ENCODE measurements at regions not wholly inside any gene's neighbourhood (a gene's known extent, or its start where the extent isn't known, plus 50 kb on each side); places are given as distances from the start of the nearest gene placed in this dataset.

DNA sequence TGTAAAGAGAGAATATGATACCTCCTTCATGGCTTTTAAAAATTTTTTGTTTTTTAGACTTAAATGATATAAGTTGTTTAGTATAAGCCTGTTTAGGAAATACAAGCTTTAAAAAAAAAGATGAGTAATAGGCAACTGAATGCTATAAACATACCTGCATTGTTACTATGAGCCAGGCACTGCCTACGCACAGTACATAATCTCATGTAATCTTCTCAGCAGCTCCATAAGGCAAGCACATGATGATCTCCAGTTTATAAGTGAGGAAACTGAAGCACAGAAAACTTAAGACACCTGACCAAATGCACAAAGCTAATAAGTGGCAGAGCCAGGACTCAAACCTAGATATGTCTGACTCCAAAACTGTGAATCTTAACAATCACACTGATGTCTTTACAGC lies 156.3 kb upstream of the SLC1A4 start:
- DNase-seq: no peak

- no peak for DNase-seq
These were observed 152.6 kb upstream of the SLC1A4 start for GRCh38 chr2:64836566-64836965.

- DNase-seq: no peak
These were observed 152.0 kb upstream of the SLC1A4 start for GRCh38 chr2:64837116-64837731.

- no peak for DNase-seq
These were observed 151.1 kb upstream of the SLC1A4 start for GRCh38 chr2:64837925-64838641.

GRCh38 chr2:64838817-64839216 lies 150.4 kb upstream of the SLC1A4 start:
- no peak for DNase-seq

DNA sequence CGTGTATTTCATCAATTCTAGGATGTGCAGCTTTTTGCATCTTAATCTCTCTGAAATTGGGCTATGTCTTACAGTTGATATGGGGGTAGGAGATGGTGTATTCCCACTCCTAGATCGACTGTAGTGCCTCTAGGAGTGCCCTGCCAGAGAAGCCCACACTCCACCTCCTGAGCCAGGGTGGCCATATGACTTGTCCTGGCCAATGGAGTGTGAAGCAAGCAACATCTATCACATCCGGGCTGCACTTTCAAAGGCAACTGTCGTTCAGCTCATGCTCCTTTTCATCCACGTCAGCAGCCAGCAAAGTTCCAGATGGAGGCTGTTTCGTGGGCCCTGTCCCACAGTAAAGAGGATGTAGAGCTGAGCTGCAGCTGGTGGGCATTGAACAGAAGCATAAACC lies 149.4 kb upstream of the SLC1A4 start:
- DNase-seq: no peak

DNA sequence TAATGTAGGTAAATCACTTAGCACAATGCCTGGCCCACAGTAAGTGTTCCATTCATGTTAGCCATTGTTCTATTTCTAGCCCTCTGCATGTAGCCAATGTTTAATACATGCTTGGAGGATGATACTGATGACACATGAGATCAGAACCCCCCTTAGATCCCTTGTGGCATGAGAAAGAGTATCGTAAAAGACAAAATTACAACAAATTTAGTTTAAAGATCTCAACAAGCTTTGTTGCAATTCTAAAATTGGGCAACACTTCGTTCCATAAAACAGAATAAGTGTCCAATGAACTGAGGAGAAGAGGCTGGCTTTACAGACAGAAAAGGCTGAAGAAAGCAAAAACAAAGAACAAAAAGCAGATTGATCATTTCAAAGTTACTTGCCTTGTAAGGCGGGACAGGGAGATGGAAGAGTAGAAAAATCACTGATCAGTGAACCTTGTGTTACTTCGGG lies 148.7 kb upstream of the SLC1A4 start:
- DNase-seq: no peak

GRCh38 chr2:64841461-64841860 lies 147.7 kb upstream of the SLC1A4 start:
- DNase-seq: no peak

DNA sequence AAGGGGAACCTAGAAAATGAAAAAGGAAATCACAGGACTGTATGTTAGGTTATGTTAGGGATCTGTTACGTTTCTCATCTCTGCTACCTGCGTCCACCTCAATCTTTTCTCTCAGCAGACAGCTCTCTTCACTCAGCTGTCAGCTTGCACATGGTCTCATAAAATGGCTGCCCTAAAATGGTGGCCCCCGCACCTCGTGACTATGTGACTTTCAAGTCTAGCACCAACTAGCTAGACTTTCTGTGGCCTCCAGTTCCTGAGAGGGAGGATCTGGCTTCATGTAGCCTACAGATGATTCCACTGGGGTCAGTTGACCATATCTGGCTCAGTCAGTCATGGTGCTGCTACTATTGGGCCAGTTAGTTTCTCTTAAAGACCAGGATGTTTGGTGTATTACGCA lies 147.2 kb upstream of the SLC1A4 start:
- DNase-seq: no peak

DNA sequence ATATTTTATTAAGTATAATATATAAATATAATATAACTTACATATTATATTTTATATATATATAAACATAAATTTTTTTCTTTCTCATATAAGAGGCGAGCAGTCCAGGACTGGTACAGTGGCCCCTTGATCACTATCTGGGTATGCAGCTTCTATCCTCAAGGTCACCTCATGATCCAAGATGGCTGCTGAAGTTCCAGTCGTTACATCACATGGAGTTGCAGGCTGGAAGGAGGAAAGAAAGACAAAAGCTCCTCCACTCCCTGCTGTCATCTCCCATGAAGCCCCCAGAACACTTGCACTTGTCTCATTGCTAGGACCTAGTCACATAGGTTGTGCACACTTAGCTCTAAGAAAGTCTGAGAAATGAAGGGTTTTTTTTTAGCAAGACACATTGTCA lies 145.1 kb upstream of the SLC1A4 start:
- DNase-seq: no peak

GRCh38 chr2:64845273-64845905 lies 143.8 kb upstream of the SLC1A4 start:
- no peak for DNase-seq

DNA sequence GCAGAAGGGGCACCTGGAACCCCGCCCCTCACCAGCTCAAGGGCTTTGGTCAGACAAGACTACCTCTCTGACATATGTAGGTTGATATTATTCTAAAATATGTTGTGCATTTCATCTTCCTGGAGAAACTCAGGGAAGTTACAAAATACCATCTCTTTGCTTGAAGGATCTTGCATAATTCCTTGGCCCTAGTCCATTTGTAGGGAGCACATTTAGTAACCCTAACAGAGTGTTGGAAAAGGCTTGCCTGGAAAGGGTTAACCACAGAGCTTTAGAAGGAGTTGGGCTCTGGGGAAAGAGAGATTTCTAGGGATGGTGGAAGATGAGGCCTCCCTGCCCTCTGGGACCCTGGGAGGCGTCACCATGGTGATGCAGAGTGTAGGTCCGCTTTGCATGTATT lies 143.0 kb upstream of the SLC1A4 start:
- no peak for DNase-seq

DNA sequence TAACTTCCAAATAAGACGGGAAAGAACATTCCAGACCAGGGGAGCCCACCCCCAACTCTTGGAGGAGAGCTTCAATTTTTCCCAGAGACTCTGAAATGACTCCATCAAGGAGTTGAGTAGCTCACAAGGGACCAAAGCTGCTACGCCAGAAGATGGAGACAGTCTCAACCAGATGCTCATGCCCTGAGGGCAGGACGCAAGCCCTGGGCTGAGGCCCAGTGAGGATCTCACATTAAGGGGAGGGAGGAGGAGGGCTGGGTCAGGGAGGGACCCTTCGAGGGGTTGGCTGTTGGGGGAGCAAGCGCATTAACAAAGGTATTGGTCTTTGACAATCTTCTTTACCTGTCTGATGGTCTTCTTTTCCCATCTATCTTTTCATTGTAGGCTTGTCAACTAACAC lies 141.3 kb upstream of the SLC1A4 start:
- DNase-seq: no peak

- no peak for DNase-seq
These were observed 140.8 kb upstream of the SLC1A4 start for GRCh38 chr2:64848363-64848762.

GRCh38 chr2:64848945-64849344 lies 140.3 kb upstream of the SLC1A4 start:
- no peak for DNase-seq

- DNase-seq: no peak
These were observed 138.6 kb upstream of the SLC1A4 start for GRCh38 chr2:64850642-64851041.

DNA sequence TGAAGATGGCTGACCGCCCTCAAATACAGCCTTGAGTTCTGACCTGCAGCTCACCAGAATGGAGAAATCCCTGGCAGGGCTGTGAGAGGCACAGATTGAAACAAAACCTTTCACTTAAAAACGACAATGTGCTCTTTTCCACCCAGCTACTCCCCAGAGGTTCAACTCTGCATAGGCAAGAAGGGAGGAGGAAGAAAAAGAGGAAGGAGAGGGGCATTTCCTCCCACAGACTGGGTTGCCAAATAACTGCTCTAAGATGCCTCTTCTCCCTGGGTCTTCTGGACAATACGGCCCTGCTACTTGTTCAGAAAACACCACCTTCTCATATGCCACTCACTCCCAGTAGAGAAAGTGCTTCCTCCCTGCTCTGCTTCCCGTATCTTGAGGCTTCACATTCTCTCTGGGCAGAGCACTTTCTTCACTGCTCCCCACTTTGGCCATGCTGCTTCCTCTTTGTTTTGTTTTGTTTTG lies 136.4 kb upstream of the SLC1A4 start:
- no peak for DNase-seq

GRCh38 chr2:64853306-64853705 lies 135.9 kb upstream of the SLC1A4 start:
- DNase-seq: no peak

DNA sequence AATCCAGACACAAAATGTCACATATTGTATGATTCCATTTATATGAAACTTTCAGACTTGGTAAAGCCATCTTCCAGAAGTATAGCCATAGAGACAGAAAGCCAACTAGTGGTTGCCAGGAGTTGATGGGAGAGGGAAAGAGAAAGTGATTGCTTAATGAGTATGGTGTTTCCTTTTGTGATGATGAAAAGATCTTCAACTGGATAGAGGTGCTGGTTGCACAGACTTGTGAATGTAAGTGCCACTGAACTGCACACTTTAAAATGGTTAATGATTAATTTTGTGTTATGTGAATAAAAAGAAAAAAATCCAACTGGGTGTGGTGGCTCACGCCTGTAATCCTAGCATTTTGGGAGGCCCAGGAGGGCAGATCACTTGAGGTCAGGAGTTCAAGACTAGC lies 135.3 kb upstream of the SLC1A4 start:
- no peak for DNase-seq

DNA sequence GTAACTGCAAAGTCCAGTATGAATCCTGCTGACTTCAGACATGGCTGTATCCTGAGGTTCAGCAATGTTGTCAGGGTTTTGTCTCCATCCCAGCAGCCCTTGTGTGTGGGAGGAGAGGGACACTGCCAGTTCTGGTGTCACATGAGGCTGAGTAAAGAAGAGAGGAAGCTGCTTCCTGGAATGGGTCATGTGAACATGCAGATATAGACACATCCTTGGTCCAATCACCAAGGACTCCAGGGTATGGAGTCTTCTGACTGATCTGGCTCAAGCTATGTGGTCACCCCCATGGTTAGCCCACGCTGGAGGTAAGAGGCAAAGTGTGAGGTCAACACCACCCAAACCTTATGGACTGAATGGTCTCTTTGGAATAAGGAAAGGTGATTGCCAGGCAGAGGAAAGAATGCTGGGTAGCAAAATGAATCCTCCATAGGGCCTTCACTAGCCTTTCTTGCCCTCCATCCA lies 134.4 kb upstream of the SLC1A4 start:
- no peak for DNase-seq

DNA sequence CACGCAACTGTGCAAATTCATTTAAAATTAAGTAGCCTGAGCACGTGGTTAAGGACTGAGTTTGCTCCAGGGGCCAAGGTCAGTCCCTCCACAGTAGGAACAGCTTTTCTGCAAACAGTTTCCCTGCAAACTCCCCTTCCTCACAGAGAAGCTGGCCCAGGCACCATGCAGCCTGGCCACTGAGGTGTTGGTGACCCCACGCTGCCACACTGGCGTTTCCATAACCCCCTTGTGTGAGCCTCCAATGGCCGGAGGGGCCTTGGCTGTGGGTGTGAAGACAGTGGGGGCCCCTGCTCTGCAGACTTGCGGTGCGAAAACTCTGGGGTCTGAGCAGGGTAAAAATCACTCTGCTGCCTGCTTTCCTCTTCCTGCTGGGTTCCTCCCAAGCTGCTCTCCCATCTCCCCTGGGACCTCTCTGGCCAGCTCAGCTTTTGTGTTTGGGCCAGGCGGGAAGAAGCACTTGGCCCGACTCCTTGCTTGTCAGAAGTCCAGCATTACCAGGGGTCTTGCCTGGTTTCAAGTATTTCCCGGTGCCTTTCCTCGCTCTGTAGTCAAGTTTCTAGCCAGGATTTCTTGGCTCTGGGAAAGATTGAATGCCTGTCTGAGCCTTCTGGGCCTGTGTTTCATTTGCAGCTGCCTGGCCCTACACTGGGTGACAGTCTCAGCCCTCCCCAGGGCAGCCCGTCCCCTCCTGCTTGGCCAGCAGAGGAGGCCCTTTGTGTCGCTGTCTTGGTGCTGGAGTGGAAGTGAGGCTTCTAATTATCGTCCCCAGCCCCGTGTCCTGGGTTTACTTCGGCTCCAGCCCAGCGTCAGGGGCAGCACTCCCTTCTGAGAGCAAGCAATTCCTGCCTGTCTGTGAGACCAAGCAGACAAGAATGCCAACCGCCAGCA lies 131.4 kb upstream of the SLC1A4 start:
- DNase-seq: no peak

DNA sequence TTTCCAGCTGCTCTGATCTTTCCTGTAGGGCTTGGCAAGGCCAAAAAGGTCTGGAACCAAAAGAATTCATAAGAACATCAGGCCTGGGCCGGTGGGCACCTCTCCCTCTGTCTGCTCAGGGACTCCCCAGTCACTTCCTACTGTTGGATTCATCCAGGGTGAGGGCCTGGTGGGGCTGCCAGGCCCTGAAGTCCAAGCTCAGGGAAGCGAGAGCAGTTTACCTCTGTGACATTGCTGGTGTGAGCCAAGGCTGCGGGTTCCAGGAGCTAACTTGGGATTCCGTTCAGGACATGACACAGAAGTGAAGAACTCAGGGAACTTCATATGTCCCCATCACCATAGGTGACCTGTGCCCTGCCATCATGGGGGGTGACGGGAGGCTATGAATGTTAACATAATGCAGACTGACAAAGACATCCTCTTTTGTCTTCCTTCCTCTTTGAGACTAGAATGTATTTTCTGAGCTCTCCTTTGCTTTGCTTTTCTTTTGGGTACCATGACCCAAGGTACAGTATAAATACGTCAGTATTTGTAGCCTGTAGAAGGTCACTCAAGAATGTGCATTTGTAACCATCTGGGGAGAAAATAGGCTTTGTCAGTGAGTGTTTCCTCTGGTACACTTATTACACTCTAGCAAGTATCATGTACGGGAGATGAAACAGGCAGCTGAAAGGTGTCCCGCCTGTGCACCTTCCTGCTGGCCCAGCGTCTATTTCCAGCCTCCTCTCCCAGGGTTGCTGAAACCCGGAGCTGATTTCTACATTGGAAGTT lies 130.5 kb upstream of the SLC1A4 start:
- no peak for DNase-seq

Data from CD4-positive, alpha-beta T cell treated with Interleukin-4 for 4 hours (primary cell).